KBM-7 (cell line): ENCODE measurements at regions not wholly inside any gene's neighbourhood (a gene's known extent, or its start where the extent isn't known, plus 50 kb on each side); places are given as distances from the start of the nearest gene placed in this dataset.

Source experiments
- DNase-seq: peaks from one replicate; pipeline ENCODE4 v3.0.0-alpha.2; 2015
- in situ Hi-C: fragments of 300-500 bp; cut with MboI; formaldehyde crosslinking; loops from 2 replicates; pipeline ENCODE4 v1.14.3; 2020; ENCODE audit warnings: low sequenced_read_pairs, low pct_unique_long_range_greater_than_20kb, mixed read lengths

GRCh38 chr12:94767956-94768355 lies 117.6 kb upstream of the TMCC3 start:
- DNase-seq: no peak
- in situ Hi-C loops: no loop called here

GRCh38 chr12:94766397-94766796 lies 116.0 kb upstream of the TMCC3 start:
- in situ Hi-C loops: no loop called here

GRCh38 chr12:94763462-94763861 lies 113.1 kb upstream of the TMCC3 start:
- no peak for DNase-seq
- in situ Hi-C loops: no loop called here

More at GRCh38 chr12:94766397-94766796, 116.0 kb upstream of the TMCC3 start:
- DNase-seq: no peak

GRCh38 chr12:94762943-94763342 lies 112.6 kb upstream of the TMCC3 start:
- no peak for DNase-seq
- in situ Hi-C loops: no loop called here

GRCh38 chr12:94762259-94762942 lies 112.0 kb upstream of the TMCC3 start:
- in situ Hi-C loops: no loop called here
- no peak for DNase-seq

- no peak for DNase-seq
- in situ Hi-C loops: no loop called here
These were observed 111.2 kb upstream of the TMCC3 start for GRCh38 chr12:94761559-94761958.

- DNase-seq: no peak
- in situ Hi-C loops: no loop called here
These were observed 110.4 kb upstream of the TMCC3 start for GRCh38 chr12:94760786-94761185.

- in situ Hi-C loops: no loop called here
- no peak for DNase-seq
These were observed 106.4 kb upstream of the TMCC3 start for GRCh38 chr12:94756789-94757188.

GRCh38 chr12:94755598-94755997 lies 105.2 kb upstream of the TMCC3 start:
- no peak for DNase-seq
- in situ Hi-C loops: no loop called here

- in situ Hi-C loops: no loop called here
- DNase-seq: no peak
These were observed 104.3 kb upstream of the TMCC3 start for GRCh38 chr12:94754653-94755052.

GRCh38 chr12:94753036-94753679 lies 102.8 kb upstream of the TMCC3 start:
- DNase-seq: no peak
- in situ Hi-C loops: no loop called here

GRCh38 chr12:94750864-94751263 lies 100.5 kb upstream of the TMCC3 start:
- DNase-seq: no peak
- in situ Hi-C loops: no loop called here

GRCh38 chr12:94749890-94750289 lies 99.5 kb upstream of the TMCC3 start:
- in situ Hi-C loops: no loop called here

GRCh38 chr12:94749455-94749854 lies 99.1 kb upstream of the TMCC3 start:
- in situ Hi-C loops: no loop called here
- no peak for DNase-seq

More at GRCh38 chr12:94749890-94750289, 99.5 kb upstream of the TMCC3 start:
- DNase-seq: no peak

GRCh38 chr12:94748726-94749421 lies 98.5 kb upstream of the TMCC3 start:
- DNase-seq: no peak
- in situ Hi-C loops: no loop called here

GRCh38 chr12:94745562-94745961 lies 95.2 kb upstream of the TMCC3 start:
- DNase-seq: no peak
- in situ Hi-C loops: no loop called here

GRCh38 chr12:94743174-94743573 lies 92.8 kb upstream of the TMCC3 start:
- DNase-seq: no peak
- in situ Hi-C loops: no loop called here

- no peak for DNase-seq
- in situ Hi-C loops: no loop called here
These were observed 90.4 kb upstream of the TMCC3 start for GRCh38 chr12:94740601-94741362.

GRCh38 chr12:94736820-94737219 lies 86.5 kb upstream of the TMCC3 start:
- no peak for DNase-seq
- in situ Hi-C loops: no loop called here

- no peak for DNase-seq
- in situ Hi-C loops: no loop called here
These were observed 85.6 kb upstream of the TMCC3 start for GRCh38 chr12:94736004-94736403.
